Stimulated activated CD4-positive, alpha-beta T cell treated with anti-CD3 and anti-CD28 coated beads, Interleukin-15, amount 100 ng/mL, for 1 hour (primary cell): ENCODE measurements at regions not wholly inside any gene's neighbourhood (a gene's known extent, or its start where the extent isn't known, plus 50 kb on each side); places are given as distances from the start of the nearest gene placed in this dataset.

Source experiments
- DNase-seq, 2 donors: peaks; one replicate each; pipeline ENCODE4 v3.0.0-alpha.2; 2020; ENCODE audit warnings: low read depth in 1 of 2, low spot score in 1 of 2

GRCh38 chr3:124174910-124175874, 183.3 kb upstream of the ROPN1 start:
- DNase-seq = no peak

- no peak for DNase-seq
These were observed 185.1 kb upstream of the ROPN1 start for GRCh38 chr3:124177071-124177470.

GRCh38 chr3:124178531-124178930, 186.6 kb upstream of the ROPN1 start:
- DNase-seq = no peak

- no peak for DNase-seq
These were observed 208.5 kb upstream of the ROPN1 start for GRCh38 chr3:124200407-124200806.

- DNase-seq = no peak
These were observed 209.3 kb upstream of the ROPN1 start for GRCh38 chr3:124201226-124201625.

- no peak for DNase-seq
These were observed 209.9 kb upstream of the ROPN1 start for GRCh38 chr3:124201786-124202185.

GRCh38 chr3:124202754-124203153, 210.8 kb upstream of the ROPN1 start:
- no peak for DNase-seq

- no peak for DNase-seq
These were observed 211.4 kb upstream of the ROPN1 start for GRCh38 chr3:124203292-124203691.

GRCh38 chr3:124206225-124207055, 214.5 kb upstream of the ROPN1 start:
- no peak for DNase-seq

- no peak for DNase-seq
These were observed 215.2 kb upstream of the ROPN1 start for GRCh38 chr3:124207077-124207476.

- no peak for DNase-seq
These were observed 216.1 kb upstream of the ROPN1 start for GRCh38 chr3:124207873-124208485.

- no peak for DNase-seq
These were observed 217.5 kb upstream of the ROPN1 start for GRCh38 chr3:124209426-124209825.

GRCh38 chr3:124210899-124211298, 219.0 kb upstream of the ROPN1 start:
- DNase-seq = no peak

- no peak for DNase-seq
These were observed 221.7 kb upstream of the ROPN1 start for GRCh38 chr3:124213641-124214040.

- no peak for DNase-seq
These were observed 225.6 kb upstream of the ROPN1 start for GRCh38 chr3:124217542-124217941.

GRCh38 chr3:124221422-124221821, 229.5 kb upstream of the ROPN1 start:
- DNase-seq = no peak

- no peak for DNase-seq
These were observed 231.9 kb upstream of the ROPN1 start for GRCh38 chr3:124223853-124224252.

GRCh38 chr3:124227150-124227630, 235.3 kb upstream of the ROPN1 start:
- DNase-seq = no peak

GRCh38 chr3:124229420-124229819, 237.5 kb upstream of the ROPN1 start:
- no peak for DNase-seq

GRCh38 chr3:124229836-124230235, 237.9 kb upstream of the ROPN1 start:
- DNase-seq = no peak

GRCh38 chr3:124230432-124230831, 238.5 kb upstream of the ROPN1 start:
- no peak for DNase-seq
